Esophagus squamous epithelium (tissue), 4 donors: ENCODE measurements at regions not wholly inside any gene's neighbourhood (a gene's known extent, or its start where the extent isn't known, plus 50 kb on each side); places are given as distances from the start of the nearest gene placed in this dataset.

Experiments used
- POLR2A ChIP-seq, 4 donors: fragments of 450-650 bp; IDR thresholded peaks; one replicate each; pipeline ENCODE4 v1.6.1; 2017; ENCODE audit warnings: antibody characterized with exemption in 4 of 4, mild to moderate bottlenecking in 4 of 4, moderate library complexity in 3 of 4
- TF ChIP-seq, protein P1 (sequence below), 6 experiments: fragments of 450-650 bp in 4 of 6; fragments of 200-600 bp in 2 of 6; sonication (generic) in 2 of 6; IDR thresholded peaks; one replicate each; pipeline ENCODE4 v1.5.1; 2016 to 2019; ENCODE audit warnings: antibody characterized with exemption in 6 of 6, mild to moderate bottlenecking in 4 of 6, moderate library complexity in 4 of 6

DNA sequence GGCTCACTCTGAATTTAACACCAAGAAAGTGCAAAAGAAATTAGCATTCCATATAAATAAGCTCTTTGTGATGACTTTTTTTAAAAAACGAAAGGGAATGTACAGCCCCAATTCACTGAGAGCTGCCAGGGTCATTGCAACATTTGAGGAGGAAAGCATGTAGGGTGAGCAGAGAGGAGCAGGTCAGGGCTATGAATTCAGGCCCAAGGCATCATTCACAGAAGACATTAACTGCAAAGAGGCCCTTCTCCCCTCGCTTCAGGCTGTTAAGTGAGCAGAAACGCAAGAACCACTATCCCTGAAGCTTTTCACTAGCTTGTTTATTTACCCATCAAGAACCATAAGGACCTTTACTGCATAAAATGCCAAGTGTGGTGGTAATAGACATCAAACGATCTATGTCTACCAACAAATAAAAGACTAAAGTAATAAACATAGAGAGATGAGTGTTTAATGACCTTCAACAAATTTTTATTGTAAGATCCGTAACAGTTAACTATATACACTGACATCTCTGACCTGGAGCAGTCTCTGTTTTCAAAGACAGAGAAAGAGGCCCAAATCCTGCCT, 333.1 kb upstream of the HNRNPA3 start:
- TF ChIP-seq, protein P1, sequence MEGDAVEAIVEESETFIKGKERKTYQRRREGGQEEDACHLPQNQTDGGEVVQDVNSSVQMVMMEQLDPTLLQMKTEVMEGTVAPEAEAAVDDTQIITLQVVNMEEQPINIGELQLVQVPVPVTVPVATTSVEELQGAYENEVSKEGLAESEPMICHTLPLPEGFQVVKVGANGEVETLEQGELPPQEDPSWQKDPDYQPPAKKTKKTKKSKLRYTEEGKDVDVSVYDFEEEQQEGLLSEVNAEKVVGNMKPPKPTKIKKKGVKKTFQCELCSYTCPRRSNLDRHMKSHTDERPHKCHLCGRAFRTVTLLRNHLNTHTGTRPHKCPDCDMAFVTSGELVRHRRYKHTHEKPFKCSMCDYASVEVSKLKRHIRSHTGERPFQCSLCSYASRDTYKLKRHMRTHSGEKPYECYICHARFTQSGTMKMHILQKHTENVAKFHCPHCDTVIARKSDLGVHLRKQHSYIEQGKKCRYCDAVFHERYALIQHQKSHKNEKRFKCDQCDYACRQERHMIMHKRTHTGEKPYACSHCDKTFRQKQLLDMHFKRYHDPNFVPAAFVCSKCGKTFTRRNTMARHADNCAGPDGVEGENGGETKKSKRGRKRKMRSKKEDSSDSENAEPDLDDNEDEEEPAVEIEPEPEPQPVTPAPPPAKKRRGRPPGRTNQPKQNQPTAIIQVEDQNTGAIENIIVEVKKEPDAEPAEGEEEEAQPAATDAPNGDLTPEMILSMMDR (IDR thresholded peaks at IDR 0.05): no peak
- TF ChIP-seq POLR2A (IDR thresholded peaks at IDR 0.05): no peak
